ENCODE measurements at regions not wholly inside any gene's neighbourhood (a gene's known extent, or its start where the extent isn't known, plus 50 kb on each side); places are given as distances from the start of the nearest gene placed in this dataset.
"Not testable (repeated sequence)": the region's sequence is repeated elsewhere in the genome, so short reads cannot be mapped to it uniquely, and the experiment has no call there.

- no peaks in the 10 kb centered on the region for H3K9me3 Mint-ChIP-seq
- H3K36me3 Mint-ChIP-seq (ENCODE audit: insufficient read depth), result no peaks in the 10 kb centered on the region
- H3K27me3 Mint-ChIP-seq (ENCODE audit: low read depth), result no peaks in the 10 kb centered on the region
- DNase-seq, result no peak
- no peak for ATAC-seq
- H3K4me3 Mint-ChIP-seq, result no peak overlapping the region
- H3K4me1 Mint-ChIP-seq (ENCODE audit: low read depth), result peaks cover 7% of the 10 kb centered on the region
Measured at GRCh38 chr7:106535234-106535932, 125.6 kb downstream of the CCDC71L start.

GRCh38 chr7:106534271-106534846, 126.6 kb downstream of the CCDC71L start:
- H3K9me3 Mint-ChIP-seq, result no peaks in the 10 kb centered on the region
- H3K4me1 Mint-ChIP-seq (ENCODE audit: low read depth), result peaks cover 7% of the 10 kb centered on the region
- DNase-seq, result no peak
- H3K27me3 Mint-ChIP-seq (ENCODE audit: low read depth), result no peaks in the 10 kb centered on the region
- ATAC-seq, result no peak
- H3K4me3 Mint-ChIP-seq, result no peak overlapping the region
- H3K36me3 Mint-ChIP-seq (ENCODE audit: insufficient read depth), result no peaks in the 10 kb centered on the region

GRCh38 chr7:106530183-106530582, 130.8 kb downstream of the CCDC71L start:
- H3K36me3 Mint-ChIP-seq (ENCODE audit: insufficient read depth); H3K4me3 Mint-ChIP-seq; DNase-seq; H3K9me3 Mint-ChIP-seq; ATAC-seq; H3K4me1 Mint-ChIP-seq (ENCODE audit: low read depth); H3K27me3 Mint-ChIP-seq (ENCODE audit: low read depth): not testable (repeated sequence)

GRCh38 chr7:106526617-106527016, 134.3 kb downstream of the CCDC71L start:
- DNase-seq; H3K4me3 Mint-ChIP-seq; ATAC-seq; H3K9me3 Mint-ChIP-seq; H3K27me3 Mint-ChIP-seq (ENCODE audit: low read depth); H3K36me3 Mint-ChIP-seq (ENCODE audit: insufficient read depth): not testable (repeated sequence)
- peaks cover 13% of the 10 kb centered on the region for H3K4me1 Mint-ChIP-seq (ENCODE audit: low read depth)

- H3K36me3 Mint-ChIP-seq (ENCODE audit: insufficient read depth), result no peaks in the 10 kb centered on the region
- DNase-seq (no peak), ATAC-seq (no peak)
- peaks cover 13% of the 10 kb centered on the region for H3K4me1 Mint-ChIP-seq (ENCODE audit: low read depth)
- no peak overlapping the region for H3K4me3 Mint-ChIP-seq
- H3K27me3 Mint-ChIP-seq (ENCODE audit: low read depth), result no peaks in the 10 kb centered on the region
- H3K9me3 Mint-ChIP-seq, result no peaks in the 10 kb centered on the region
Measured at GRCh38 chr7:106524690-106525059, 136.3 kb downstream of the CCDC71L start.

GRCh38 chr7:106523482-106523881, 137.5 kb downstream of the CCDC71L start:
- Mint-ChIP-seq H3K4me3 (no peak overlapping the region), H3K36me3 (ENCODE audit: insufficient read depth) (no peaks in the 10 kb centered on the region), H3K27me3 (ENCODE audit: low read depth) (peaks cover 11% of the 10 kb centered on the region), H3K9me3 (no peaks in the 10 kb centered on the region), H3K4me1 (ENCODE audit: low read depth) (peaks cover 13% of the 10 kb centered on the region)
- ATAC-seq (no peak), DNase-seq (no peak)

- no peak for ATAC-seq
- Mint-ChIP-seq H3K4me3 (no peak overlapping the region), H3K27me3 (ENCODE audit: low read depth) (peaks cover 16% of the 10 kb centered on the region), H3K4me1 (ENCODE audit: low read depth) (peaks cover 15% of the 10 kb centered on the region), H3K36me3 (ENCODE audit: insufficient read depth) (no peaks in the 10 kb centered on the region), H3K9me3 (no peaks in the 10 kb centered on the region)
- DNase-seq, result no peak
Measured at GRCh38 chr7:106522696-106523095, 138.3 kb downstream of the CCDC71L start.

- H3K4me3 Mint-ChIP-seq, result no peak overlapping the region
- DNase-seq, result no peak
- H3K9me3 Mint-ChIP-seq, result no peaks in the 10 kb centered on the region
Measured at GRCh38 chr7:106521541-106521940, 139.4 kb downstream of the CCDC71L start.

GRCh38 chr7:106520962-106521514, 139.9 kb downstream of the CCDC71L start:
- Mint-ChIP-seq H3K4me3 (no peak overlapping the region), H3K4me1 (ENCODE audit: low read depth) (peaks cover 16% of the 10 kb centered on the region), H3K36me3 (ENCODE audit: insufficient read depth) (no peaks in the 10 kb centered on the region), H3K9me3 (no peaks in the 10 kb centered on the region), H3K27me3 (ENCODE audit: low read depth) (peaks cover 22% of the 10 kb centered on the region)
- DNase-seq (no peak), ATAC-seq (no peak)

More at GRCh38 chr7:106521541-106521940, 139.4 kb downstream of the CCDC71L start:
- Mint-ChIP-seq H3K36me3 (ENCODE audit: insufficient read depth) (no peaks in the 10 kb centered on the region), H3K4me1 (ENCODE audit: low read depth) (peaks cover 16% of the 10 kb centered on the region), H3K27me3 (ENCODE audit: low read depth) (peaks cover 21% of the 10 kb centered on the region)
- no peak for ATAC-seq

GRCh38 chr7:106518967-106519366, 142.0 kb downstream of the CCDC71L start:
- DNase-seq, result no peak
- H3K36me3 Mint-ChIP-seq (ENCODE audit: insufficient read depth), result no peaks in the 10 kb centered on the region
- no peaks in the 10 kb centered on the region for H3K9me3 Mint-ChIP-seq
- H3K4me3 Mint-ChIP-seq, result no peak overlapping the region
- peaks cover 22% of the 10 kb centered on the region for H3K27me3 Mint-ChIP-seq (ENCODE audit: low read depth)
- no peak for ATAC-seq
- H3K4me1 Mint-ChIP-seq (ENCODE audit: low read depth), result peaks cover 4% of the 10 kb centered on the region

- Mint-ChIP-seq H3K27me3 (ENCODE audit: low read depth) (peaks cover 22% of the 10 kb centered on the region), H3K36me3 (ENCODE audit: insufficient read depth) (no peaks in the 10 kb centered on the region), H3K4me1 (ENCODE audit: low read depth) (peaks cover 3% of the 10 kb centered on the region), H3K4me3 (no peak overlapping the region), H3K9me3 (no peaks in the 10 kb centered on the region)
- no peak for DNase-seq
- no peak for ATAC-seq
Measured at GRCh38 chr7:106518239-106518638, 142.7 kb downstream of the CCDC71L start.

GRCh38 chr7:106517508-106517907, 143.4 kb downstream of the CCDC71L start:
- Mint-ChIP-seq H3K4me3 (no peak overlapping the region), H3K36me3 (ENCODE audit: insufficient read depth) (no peaks in the 10 kb centered on the region), H3K9me3 (no peaks in the 10 kb centered on the region), H3K27me3 (ENCODE audit: low read depth) (peaks cover 22% of the 10 kb centered on the region), H3K4me1 (ENCODE audit: low read depth) (peaks cover 3% of the 10 kb centered on the region)
- no peak for DNase-seq
- no peak for ATAC-seq

GRCh38 chr7:106515321-106515720, 145.6 kb downstream of the CCDC71L start:
- H3K27me3 Mint-ChIP-seq (ENCODE audit: low read depth), result peaks cover 25% of the 10 kb centered on the region
- no peak overlapping the region for H3K4me3 Mint-ChIP-seq
- ATAC-seq (no peak), DNase-seq (no peak)
- no peaks in the 10 kb centered on the region for H3K9me3 Mint-ChIP-seq
- H3K4me1 Mint-ChIP-seq (ENCODE audit: low read depth), result peaks cover 3% of the 10 kb centered on the region
- H3K36me3 Mint-ChIP-seq (ENCODE audit: insufficient read depth), result no peaks in the 10 kb centered on the region

- no peak for DNase-seq
- ATAC-seq, result no peak
- H3K4me1 Mint-ChIP-seq (ENCODE audit: low read depth), result peaks cover 3% of the 10 kb centered on the region
- peaks cover 25% of the 10 kb centered on the region for H3K27me3 Mint-ChIP-seq (ENCODE audit: low read depth)
- no peaks in the 10 kb centered on the region for H3K9me3 Mint-ChIP-seq
- no peaks in the 10 kb centered on the region for H3K36me3 Mint-ChIP-seq (ENCODE audit: insufficient read depth)
- H3K4me3 Mint-ChIP-seq, result no peak overlapping the region
Measured at GRCh38 chr7:106514881-106515280, 146.1 kb downstream of the CCDC71L start.

- DNase-seq (no peak), ATAC-seq (no peak)
- no peak overlapping the region for H3K4me3 Mint-ChIP-seq
- peaks cover 9% of the 10 kb centered on the region for H3K27me3 Mint-ChIP-seq (ENCODE audit: low read depth)
- H3K9me3 Mint-ChIP-seq, result no peaks in the 10 kb centered on the region
- H3K36me3 Mint-ChIP-seq (ENCODE audit: insufficient read depth), result no peaks in the 10 kb centered on the region
- no peaks in the 10 kb centered on the region for H3K4me1 Mint-ChIP-seq (ENCODE audit: low read depth)
Measured at GRCh38 chr7:106512217-106512616, 148.7 kb downstream of the CCDC71L start.
